SK-N-SH (cell line): ENCODE measurements at regions not wholly inside any gene's neighbourhood (a gene's known extent, or its start where the extent isn't known, plus 50 kb on each side); places are given as distances from the start of the nearest gene placed in this dataset.

Experiments used
- CTCF ChIA-PET: fragments of 300-600, 350-600 bp; formaldehyde crosslinking; extraction: SDS; loops from one replicate; lab custom pipeline; 2021; lab: Yijun Ruan, JAX
- POLR2A ChIA-PET: fragments of 350-600 bp; sonication (Branson Sonifier 250); formaldehyde crosslinking; extraction: SDS; loops from one replicate; lab custom pipeline; 2020; ENCODE audit warnings: antibody characterized with exemption, inconsistent platforms; lab: Yijun Ruan, JAX
- DNase-seq: peaks from one replicate; pipeline ENCODE4 v3.0.0; 2012
- H2AFZ ChIP-seq: fragments of 200-600 bp; sonication (generic); 2 replicates; pipeline ENCODE4 v1.8.1; 2016; ENCODE audit warnings: antibody characterized with exemption, mild to moderate bottlenecking, low read depth
- H3F3A ChIP-seq: fragments of 200-600 bp; sonication (generic); replicated peaks from 2 replicates; pipeline ENCODE3; 2016; ENCODE audit warnings: antibody characterized with exemption, mild to moderate bottlenecking; ENCODE audit not compliant: insufficient read depth
- H3K27ac ChIP-seq, 2 experiments: fragments of 200-500 bp in 1 of 2; fragments of 200-600 bp in 1 of 2; sonication (Bioruptor generic) in 1 of 2; sonication (generic), shearing (Covaris generic) in 1 of 2; 2 replicates each; pipeline versions ENCODE4 v1.5.1 to v1.6.1; 2014 to 2016; ENCODE audit warnings: low read depth in 2 of 2, inconsistent platforms in 1 of 2, low read length in 1 of 2, mild to moderate bottlenecking in 1 of 2, mixed read lengths in 1 of 2
- H3K27me3 ChIP-seq: fragments of 200-600 bp; sonication (generic), shearing (Covaris generic); 2 replicates; pipeline ENCODE4 v1.6.1; 2016; ENCODE audit warnings: mixed run types; ENCODE audit not compliant: insufficient read depth
- H3K36me3 ChIP-seq, 2 experiments: fragments of 200-500 bp in 1 of 2; fragments of 200-600 bp in 1 of 2; sonication (Bioruptor generic) in 1 of 2; sonication (generic) in 1 of 2; replicated peaks in 1 of 2; 2 replicates each; pipeline versions ENCODE3 to v1.5.1; 2014 to 2016; ENCODE audit warnings: low read length in 1 of 2, mild to moderate bottlenecking in 1 of 2; ENCODE audit not compliant: insufficient read depth in 2 of 2, control insufficient read depth in 1 of 2
- H3K4me1 ChIP-seq, 2 experiments: fragments of 200-500 bp in 1 of 2; fragments of 200-600 bp in 1 of 2; sonication (Bioruptor generic) in 1 of 2; sonication (generic), shearing (Covaris generic) in 1 of 2; 2 replicates each; pipeline versions ENCODE4 v1.5.1 to v1.6.1; 2014 to 2016; ENCODE audit warnings: low read depth in 1 of 2, low read length in 1 of 2, mixed run types in 1 of 2; ENCODE audit not compliant: insufficient read depth in 2 of 2, control insufficient read depth in 1 of 2
- H3K4me2 ChIP-seq: fragments of 200-600 bp; sonication (generic), shearing (Covaris generic); 2 replicates; pipeline ENCODE4 v1.6.1; 2017; ENCODE audit warnings: mixed run types
- H3K4me3 ChIP-seq, 2 experiments: fragments of 200-500 bp in 1 of 2; fragments of 200-600 bp in 1 of 2; sonication (Bioruptor generic) in 1 of 2; sonication (generic), shearing (Covaris generic) in 1 of 2; 2 replicates each; pipeline versions ENCODE4 v1.5.1 to v1.8.1; 2014 to 2016; ENCODE audit warnings: low read depth in 2 of 2, inconsistent platforms in 1 of 2, low read length in 1 of 2, mild to moderate bottlenecking in 1 of 2, mixed read lengths in 1 of 2, moderate library complexity in 1 of 2
- H3K79me2 ChIP-seq: fragments of 200-600 bp; sonication (generic); 2 replicates; pipeline ENCODE4 v1.8.1; 2017; ENCODE audit warnings: mild to moderate bottlenecking; ENCODE audit not compliant: insufficient read depth
- H3K9ac ChIP-seq: fragments of 200-600 bp; sonication (generic); 2 replicates; pipeline ENCODE4 v1.6.1; 2017; ENCODE audit warnings: mixed run types
- H3K9me2 ChIP-seq: fragments of 200-600 bp; sonication (generic); 2 replicates; pipeline ENCODE4 v1.6.1; 2017; ENCODE audit warnings: mixed run types
- H3K9me3 ChIP-seq: fragments of 200-600 bp; sonication (generic); 2 replicates; pipeline ENCODE4 v1.6.1; 2017; ENCODE audit warnings: mixed run types, mild to moderate bottlenecking, moderate library complexity
- H4K20me1 ChIP-seq: fragments of 200-600 bp; sonication (generic); 2 replicates; pipeline ENCODE4 v1.6.1; 2017; ENCODE audit warnings: mild to moderate bottlenecking, mixed run types; ENCODE audit not compliant: insufficient read depth
- CHD2 ChIP-seq: fragments of 150-350 bp; IDR thresholded peaks from 2 replicates; pipeline ENCODE4 v1.6.1; 2018; ENCODE audit warnings: low read length; ENCODE audit not compliant: partially characterized antibody
- FOXM1 ChIP-seq: IDR thresholded peaks from 2 replicates; pipeline ENCODE4 v1.4.0; 2012; ENCODE audit warnings: low read depth, mild to moderate bottlenecking
- IRF3 ChIP-seq: fragments of 150-350 bp; IDR thresholded peaks from 2 replicates; pipeline ENCODE4 v1.6.1; 2016; ENCODE audit warnings: mild to moderate bottlenecking, low read depth, low read length
- JUND ChIP-seq: IDR thresholded peaks from 2 replicates; pipeline ENCODE4 v1.4.0; 2012
- PBX3 ChIP-seq: IDR thresholded peaks from 2 replicates; pipeline ENCODE4; 2012
- REST ChIP-seq: IDR thresholded peaks from 2 replicates; pipeline ENCODE4 v1.6.1; 2012; ENCODE audit warnings: mild to moderate bottlenecking, low read depth, low read length, moderate library complexity
- RXRA ChIP-seq: IDR thresholded peaks from 2 replicates; pipeline ENCODE4 v1.4.0; 2012; ENCODE audit warnings: low read depth, mild to moderate bottlenecking, borderline replicate concordance
- SMC3 ChIP-seq: IDR thresholded peaks from 2 replicates; pipeline ENCODE4 v1.6.1; 2012; ENCODE audit warnings: low read depth, low read length, improper control_type of control experiment
- TEAD4 ChIP-seq: IDR thresholded peaks from 2 replicates; pipeline ENCODE4 v1.4.0; 2012; ENCODE audit warnings: mild to moderate bottlenecking, borderline replicate concordance; ENCODE audit not compliant: insufficient read depth
- USF2 ChIP-seq: fragments of 150-350 bp; IDR thresholded peaks from 2 replicates; pipeline ENCODE4 v1.6.1; 2017; ENCODE audit warnings: antibody characterized with exemption, low read length, low read depth, borderline replicate concordance
- ZBTB33 ChIP-seq: IDR thresholded peaks from 2 replicates; pipeline ENCODE4 v1.4.0; 2012; ENCODE audit warnings: low read depth, borderline replicate concordance
- WGBS: methylation state at CpG from one replicate; pipeline ENCODE4 v1.1.6; 2017; ENCODE audit warnings: low lambda C conversion rate; 5-methylcytosine and 5-hydroxymethylcytosine counted together

GRCh38 chr18:55159027-55159426, 199.8 kb upstream of the CCDC68 start:
- ChIA-PET CTCF (interaction anchor here (1.5 kb wide), 1 partner anchor 8 kb away, joined by 5 read pairs; no protein-coding TSS in a partner anchor), POLR2A (no interaction called here)
- Histone ChIP-seq H3K36me3 (no peaks in the 10 kb centered on the region), H3K9ac (no peak overlapping the region), H4K20me1 (no peaks in the 10 kb centered on the region), H3K9me3 (no peaks in the 10 kb centered on the region), H3K4me3 (no peak overlapping the region), H2AFZ (no peak overlapping the region), H3F3A (no peaks in the 10 kb centered on the region), H3K27ac (no peak overlapping the region), H3K79me2 (no peaks in the 10 kb centered on the region), H3K27me3 (no peaks in the 10 kb centered on the region), H3K4me1 (no peaks in the 10 kb centered on the region), H3K9me2 (no peaks in the 10 kb centered on the region), H3K4me2 (no peak overlapping the region)
- no peak for DNase-seq
- WGBS, result 82% methylated on average over 4 of the region's 4 CpGs
- TF ChIP-seq JUND (no peak), RXRA (no peak), SMC3 (no peak), PBX3 (no peak), IRF3 (no peak), FOXM1 (no peak), TEAD4 (no peak), REST (no peak), ZBTB33 (no peak), USF2 (no peak), CHD2 (no peak)
